NT2/D1 (cell line): ENCODE measurements at regions not wholly inside any gene's neighbourhood (a gene's known extent, or its start where the extent isn't known, plus 50 kb on each side); places are given as distances from the start of the nearest gene placed in this dataset.

ENCODE experiments used
- SUZ12 ChIP-seq: IDR thresholded peaks from 2 replicates; pipeline ENCODE4 v1.6.1; 2011; ENCODE audit not compliant: insufficient read length, insufficient read depth; ENCODE audit errors: extremely low read depth
- YY1 ChIP-seq: IDR thresholded peaks from 2 replicates; pipeline ENCODE4 v1.6.1; 2011; ENCODE audit not compliant: insufficient read length, insufficient read depth

DNA sequence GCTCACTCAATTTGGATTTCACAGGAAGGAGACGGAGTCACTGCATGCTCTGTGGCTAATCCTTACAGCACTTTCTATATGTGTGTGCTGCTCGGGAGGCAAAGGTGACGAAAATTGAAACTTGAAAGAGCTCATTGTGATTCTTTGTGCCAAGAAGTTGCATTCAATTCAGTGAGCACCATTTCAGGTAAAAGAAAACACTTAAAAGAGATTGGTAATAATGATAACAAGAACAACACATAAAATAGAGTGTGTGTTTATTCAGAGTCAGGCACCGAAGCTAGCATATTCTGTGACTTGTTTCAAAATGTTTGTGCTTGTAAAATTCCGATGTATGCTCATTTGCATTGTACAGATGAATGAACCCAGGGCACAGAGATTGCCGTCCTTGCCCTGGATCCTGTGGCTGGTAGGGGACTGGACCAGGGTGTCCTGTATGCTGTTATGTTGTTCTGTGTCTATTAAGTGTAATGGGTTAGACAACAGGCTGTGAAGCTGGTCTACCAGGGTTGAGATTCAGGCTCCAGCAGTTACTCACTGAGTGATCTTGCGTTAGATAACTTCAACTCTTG is 193.3 kb upstream of the PROK2 start:
- TF ChIP-seq YY1 (no peak), SUZ12 (no peak)
